OCI-LY3 (cell line): ENCODE measurements at regions not wholly inside any gene's neighbourhood (a gene's known extent, or its start where the extent isn't known, plus 50 kb on each side); places are given as distances from the start of the nearest gene placed in this dataset.

ENCODE experiments used
- H2AFZ ChIP-seq: fragments of 200-600, 300-600 bp; shearing (Covaris generic); 2 replicates; pipeline ENCODE4 v1.6.0; 2014; ENCODE audit warnings: antibody characterized with exemption, low read depth, low read length
- H3K27ac ChIP-seq: fragments of 200-600, 300-600 bp; sonication (generic); 2 replicates; pipeline ENCODE4 v1.5.1; 2014; ENCODE audit warnings: mild to moderate bottlenecking, low read length, moderate library complexity, mixed read lengths
- H3K27me3 ChIP-seq: fragments of 200-600, 300-600 bp; sonication (generic); 2 replicates; pipeline ENCODE4 v1.6.1; 2014; ENCODE audit warnings: low read depth, low read length, mixed read lengths
- H3K36me3 ChIP-seq: fragments of 200-600, 300-600 bp; sonication (generic); replicated peaks from 2 replicates; pipeline ENCODE3; 2014; ENCODE audit warnings: low read depth, low read length, mixed read lengths
- H3K4me1 ChIP-seq: fragments of 300-600, 200-600 bp; sonication (generic); 2 replicates; pipeline ENCODE4 v1.6.1; 2014; ENCODE audit warnings: low read length, mixed read lengths
- H3K4me2 ChIP-seq: fragments of 200-600, 300-600 bp; sonication (generic); 2 replicates; pipeline ENCODE4 v1.6.1; 2014; ENCODE audit warnings: low read length, mixed read lengths
- H3K4me3 ChIP-seq: fragments of 300-600, 200-600 bp; sonication (generic); 2 replicates; pipeline ENCODE4 v1.5.1; 2014; ENCODE audit warnings: antibody characterized with exemption, mild to moderate bottlenecking, low read length, moderate library complexity
- H3K79me2 ChIP-seq: fragments of 300-600, 200-600 bp; shearing (Covaris generic); 2 replicates; pipeline ENCODE4 v1.6.1; 2014; ENCODE audit warnings: mild to moderate bottlenecking, low read length, mixed read lengths
- H3K9ac ChIP-seq: fragments of 300-600, 200-600 bp; shearing (Covaris generic); 2 replicates; pipeline ENCODE4 v1.6.0; 2014; ENCODE audit warnings: mild to moderate bottlenecking, low read length, moderate library complexity
- H3K9me3 ChIP-seq: fragments of 200-600, 300-600 bp; shearing (Covaris generic); 2 replicates; pipeline ENCODE4 v1.6.1; 2014; ENCODE audit warnings: low read length, mixed read lengths; ENCODE audit not compliant: insufficient read depth
- H4K20me1 ChIP-seq: fragments of 200-600, 300-600 bp; sonication (generic); 2 replicates; pipeline ENCODE4 v1.6.1; 2016; ENCODE audit warnings: low read length, mixed read lengths; ENCODE audit not compliant: insufficient read depth
- EZH2phosphoT487 ChIP-seq: fragments of 200-600 bp; shearing (Covaris generic); IDR thresholded peaks from 2 replicates; pipeline ENCODE4 v1.6.1; 2018; ENCODE audit warnings: antibody characterized with exemption, mixed run types, low read depth
- TF ChIP-seq, protein P1 (sequence below): fragments of 200-600, 300-600 bp; sonication (generic); IDR thresholded peaks from 2 replicates; pipeline ENCODE4 v1.5.1; 2014; ENCODE audit warnings: antibody characterized with exemption, low read length, low read depth

DNA sequence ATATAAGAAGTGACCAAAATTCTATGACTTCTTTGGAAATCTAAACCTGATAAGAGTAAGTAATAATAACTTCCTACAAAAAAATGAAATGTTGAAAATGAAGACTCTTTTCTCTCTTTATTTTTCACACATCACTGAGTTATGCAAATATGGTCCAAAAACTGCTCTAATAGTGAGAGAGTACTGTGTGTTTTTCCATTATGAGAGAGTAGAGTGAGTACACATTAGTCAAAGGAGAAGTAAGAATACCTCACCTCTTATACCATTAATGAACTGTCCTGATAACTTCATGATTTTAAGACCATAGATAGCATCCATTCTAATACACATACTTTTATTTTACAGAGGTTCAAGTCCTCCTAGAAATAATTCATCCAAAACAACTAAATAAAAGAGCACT, 1310.2 kb downstream of the SI start:
- H4K20me1 ChIP-seq: no peaks in the 10 kb centered on the region
- peak overlapping the region; percentile 8; the same call in 1 of the 2 replicates for H3K4me2 ChIP-seq
- H3K9me3 ChIP-seq: no peaks in the 10 kb centered on the region
- no peak overlapping the region for H2AFZ ChIP-seq
- H3K4me1 ChIP-seq: peaks cover 13% of the 10 kb centered on the region
- no peak for TF ChIP-seq EZH2phosphoT487
- TF ChIP-seq, protein P1, sequence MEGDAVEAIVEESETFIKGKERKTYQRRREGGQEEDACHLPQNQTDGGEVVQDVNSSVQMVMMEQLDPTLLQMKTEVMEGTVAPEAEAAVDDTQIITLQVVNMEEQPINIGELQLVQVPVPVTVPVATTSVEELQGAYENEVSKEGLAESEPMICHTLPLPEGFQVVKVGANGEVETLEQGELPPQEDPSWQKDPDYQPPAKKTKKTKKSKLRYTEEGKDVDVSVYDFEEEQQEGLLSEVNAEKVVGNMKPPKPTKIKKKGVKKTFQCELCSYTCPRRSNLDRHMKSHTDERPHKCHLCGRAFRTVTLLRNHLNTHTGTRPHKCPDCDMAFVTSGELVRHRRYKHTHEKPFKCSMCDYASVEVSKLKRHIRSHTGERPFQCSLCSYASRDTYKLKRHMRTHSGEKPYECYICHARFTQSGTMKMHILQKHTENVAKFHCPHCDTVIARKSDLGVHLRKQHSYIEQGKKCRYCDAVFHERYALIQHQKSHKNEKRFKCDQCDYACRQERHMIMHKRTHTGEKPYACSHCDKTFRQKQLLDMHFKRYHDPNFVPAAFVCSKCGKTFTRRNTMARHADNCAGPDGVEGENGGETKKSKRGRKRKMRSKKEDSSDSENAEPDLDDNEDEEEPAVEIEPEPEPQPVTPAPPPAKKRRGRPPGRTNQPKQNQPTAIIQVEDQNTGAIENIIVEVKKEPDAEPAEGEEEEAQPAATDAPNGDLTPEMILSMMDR: no peak
- H3K36me3 ChIP-seq: no peaks in the 10 kb centered on the region
- no peaks in the 10 kb centered on the region for H3K27me3 ChIP-seq
- no peaks in the 10 kb centered on the region for H3K79me2 ChIP-seq
- no peak overlapping the region for H3K9ac ChIP-seq
- H3K27ac ChIP-seq: no peak overlapping the region
- H3K4me3 ChIP-seq: no peak overlapping the region

DNA sequence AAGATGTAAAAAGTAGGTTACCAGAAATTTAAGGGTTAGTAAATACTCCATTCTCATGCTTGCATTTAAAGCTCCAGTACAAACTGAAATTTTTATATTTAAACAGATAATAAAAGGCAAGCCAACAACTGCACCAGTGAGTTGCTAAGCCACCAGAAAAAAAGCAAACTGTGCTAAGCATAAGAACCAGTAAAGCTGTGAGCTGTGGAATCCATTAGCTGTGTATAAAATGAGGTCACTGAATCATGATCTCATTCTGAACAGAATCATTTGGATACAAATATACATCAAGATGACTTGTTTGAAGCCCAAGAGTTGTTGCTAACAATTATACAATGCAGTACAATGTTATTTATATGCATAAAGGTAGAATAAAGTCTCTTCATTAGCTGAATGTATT, 1312.2 kb downstream of the SI start:
- Histone ChIP-seq H3K4me2 (no peak overlapping the region), H3K9ac (no peak overlapping the region), H3K27me3 (no peaks in the 10 kb centered on the region), H3K27ac (no peak overlapping the region), H2AFZ (no peak overlapping the region), H3K4me1 (peaks cover 13% of the 10 kb centered on the region), H3K79me2 (no peaks in the 10 kb centered on the region), H3K4me3 (no peak overlapping the region), H3K9me3 (no peaks in the 10 kb centered on the region), H4K20me1 (no peaks in the 10 kb centered on the region), H3K36me3 (no peaks in the 10 kb centered on the region)
- TF ChIP-seq EZH2phosphoT487: no peak
- TF ChIP-seq, protein P1: no peak

DNA sequence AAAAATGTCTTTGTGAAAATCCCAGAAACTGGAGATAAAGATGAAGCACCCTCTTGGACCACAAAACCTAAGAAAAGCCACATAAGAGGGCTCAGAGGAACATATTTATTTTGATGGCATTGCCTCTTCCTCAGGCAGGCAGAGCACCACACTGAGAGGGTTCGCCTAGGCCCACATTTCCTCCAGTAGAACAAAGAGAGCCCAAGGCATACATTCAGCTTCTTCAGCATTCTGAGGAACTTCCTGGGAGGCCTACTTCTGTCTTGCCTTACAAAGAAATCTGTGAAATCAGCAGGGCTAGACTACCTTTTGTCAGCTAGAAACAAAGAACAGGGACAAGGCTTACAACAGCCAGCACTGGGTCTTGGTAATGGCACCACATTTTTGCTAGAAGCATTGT, 1325.3 kb downstream of the SI start:
- H4K20me1 ChIP-seq: no peaks in the 10 kb centered on the region
- no peaks in the 10 kb centered on the region for H3K4me1 ChIP-seq
- no peaks in the 10 kb centered on the region for H3K36me3 ChIP-seq
- no peaks in the 10 kb centered on the region for H3K27me3 ChIP-seq
- H3K27ac ChIP-seq: no peak overlapping the region
- H3K9me3 ChIP-seq: no peaks in the 10 kb centered on the region
- H3K4me3 ChIP-seq: no peak overlapping the region
- no peaks in the 10 kb centered on the region for H3K79me2 ChIP-seq
- TF ChIP-seq, protein P1: no peak
- TF ChIP-seq EZH2phosphoT487: no peak
- no peak overlapping the region for H3K4me2 ChIP-seq
- H3K9ac ChIP-seq: no peak overlapping the region
- H2AFZ ChIP-seq: no peak overlapping the region

DNA sequence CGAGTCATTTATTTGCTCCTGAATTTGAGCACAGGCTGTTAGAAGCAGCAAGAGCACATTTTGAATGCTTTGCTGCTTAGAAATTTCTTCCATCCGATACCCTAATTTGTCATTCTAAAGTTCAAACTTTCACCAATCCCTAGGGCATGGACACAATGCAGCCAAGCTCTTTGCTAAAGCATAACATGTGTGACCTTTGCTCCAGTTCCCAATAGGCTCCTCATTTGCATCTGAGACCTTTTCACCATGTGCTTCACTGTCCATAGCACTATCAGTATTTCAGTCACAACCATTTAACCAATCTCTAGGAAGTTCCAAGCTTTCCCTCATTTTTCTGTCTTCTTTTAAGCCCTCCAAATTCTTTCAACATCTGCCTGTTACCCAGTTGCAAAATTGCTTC, 1333.1 kb downstream of the SI start:
- TF ChIP-seq, protein P1: no peak
- TF ChIP-seq EZH2phosphoT487: no peak
- Histone ChIP-seq H3K36me3 (no peaks in the 10 kb centered on the region), H3K9ac (no peak overlapping the region), H3K4me3 (no peak overlapping the region), H3K27me3 (no peaks in the 10 kb centered on the region), H3K79me2 (no peaks in the 10 kb centered on the region), H2AFZ (peak overlapping the region; percentile 54; the same call in 1 of the 2 replicates), H3K4me2 (no peak overlapping the region), H3K4me1 (no peaks in the 10 kb centered on the region), H4K20me1 (no peaks in the 10 kb centered on the region), H3K9me3 (no peaks in the 10 kb centered on the region), H3K27ac (no peak overlapping the region)
